OCI-LY3 (cell line): ENCODE measurements at regions not wholly inside any gene's neighbourhood (a gene's known extent, or its start where the extent isn't known, plus 50 kb on each side); places are given as distances from the start of the nearest gene placed in this dataset.

Experiments
- H2AFZ ChIP-seq: fragments of 200-600, 300-600 bp; shearing (Covaris generic); 2 replicates; pipeline ENCODE4 v1.6.0; 2014; ENCODE audit warnings: antibody characterized with exemption, low read depth, low read length
- H3K27ac ChIP-seq: fragments of 200-600, 300-600 bp; sonication (generic); 2 replicates; pipeline ENCODE4 v1.5.1; 2014; ENCODE audit warnings: mild to moderate bottlenecking, low read length, moderate library complexity, mixed read lengths
- H3K27me3 ChIP-seq: fragments of 200-600, 300-600 bp; sonication (generic); 2 replicates; pipeline ENCODE4 v1.6.1; 2014; ENCODE audit warnings: low read depth, low read length, mixed read lengths
- H3K36me3 ChIP-seq: fragments of 200-600, 300-600 bp; sonication (generic); replicated peaks from 2 replicates; pipeline ENCODE3; 2014; ENCODE audit warnings: low read depth, low read length, mixed read lengths
- H3K4me1 ChIP-seq: fragments of 300-600, 200-600 bp; sonication (generic); 2 replicates; pipeline ENCODE4 v1.6.1; 2014; ENCODE audit warnings: low read length, mixed read lengths
- H3K4me2 ChIP-seq: fragments of 200-600, 300-600 bp; sonication (generic); 2 replicates; pipeline ENCODE4 v1.6.1; 2014; ENCODE audit warnings: low read length, mixed read lengths
- H3K4me3 ChIP-seq: fragments of 300-600, 200-600 bp; sonication (generic); 2 replicates; pipeline ENCODE4 v1.5.1; 2014; ENCODE audit warnings: antibody characterized with exemption, mild to moderate bottlenecking, low read length, moderate library complexity
- H3K79me2 ChIP-seq: fragments of 300-600, 200-600 bp; shearing (Covaris generic); 2 replicates; pipeline ENCODE4 v1.6.1; 2014; ENCODE audit warnings: mild to moderate bottlenecking, low read length, mixed read lengths
- H3K9ac ChIP-seq: fragments of 300-600, 200-600 bp; shearing (Covaris generic); 2 replicates; pipeline ENCODE4 v1.6.0; 2014; ENCODE audit warnings: mild to moderate bottlenecking, low read length, moderate library complexity
- H3K9me3 ChIP-seq: fragments of 200-600, 300-600 bp; shearing (Covaris generic); 2 replicates; pipeline ENCODE4 v1.6.1; 2014; ENCODE audit warnings: low read length, mixed read lengths; ENCODE audit not compliant: insufficient read depth
- H4K20me1 ChIP-seq: fragments of 200-600, 300-600 bp; sonication (generic); 2 replicates; pipeline ENCODE4 v1.6.1; 2016; ENCODE audit warnings: low read length, mixed read lengths; ENCODE audit not compliant: insufficient read depth
- EZH2phosphoT487 ChIP-seq: fragments of 200-600 bp; shearing (Covaris generic); IDR thresholded peaks from 2 replicates; pipeline ENCODE4 v1.6.1; 2018; ENCODE audit warnings: antibody characterized with exemption, mixed run types, low read depth
- TF ChIP-seq, protein P1 (sequence below): fragments of 200-600, 300-600 bp; sonication (generic); IDR thresholded peaks from 2 replicates; pipeline ENCODE4 v1.5.1; 2014; ENCODE audit warnings: antibody characterized with exemption, low read length, low read depth

DNA sequence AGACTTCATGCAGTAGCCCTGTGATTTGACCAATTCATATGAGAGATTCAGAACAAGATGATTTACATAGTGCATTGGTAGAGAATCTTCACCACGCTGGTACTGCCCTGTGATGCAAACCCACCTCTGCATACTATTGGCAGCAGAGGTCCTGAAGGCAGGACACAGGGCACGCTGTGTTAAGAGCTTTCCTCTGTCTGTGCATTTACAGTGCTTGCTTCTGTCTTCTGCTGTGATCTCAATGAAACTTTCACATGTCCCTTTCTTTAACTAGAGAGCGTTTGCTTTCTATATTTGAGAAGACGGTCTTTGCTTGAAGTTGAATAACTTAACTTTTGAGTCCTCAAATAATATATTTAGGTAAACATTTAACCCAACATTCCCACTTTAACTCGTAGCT is 219.0 kb upstream of the SPRY2 start:
- H3K4me2 ChIP-seq = no peak overlapping the region
- no peaks in the 10 kb centered on the region for H3K9me3 ChIP-seq
- H3K4me3 ChIP-seq = no peak overlapping the region
- no peak overlapping the region for H3K9ac ChIP-seq
- H4K20me1 ChIP-seq = no peaks in the 10 kb centered on the region
- no peaks in the 10 kb centered on the region for H3K4me1 ChIP-seq
- no peaks in the 10 kb centered on the region for H3K27me3 ChIP-seq
- H2AFZ ChIP-seq = no peak overlapping the region
- no peak for TF ChIP-seq EZH2phosphoT487
- TF ChIP-seq, protein P1, sequence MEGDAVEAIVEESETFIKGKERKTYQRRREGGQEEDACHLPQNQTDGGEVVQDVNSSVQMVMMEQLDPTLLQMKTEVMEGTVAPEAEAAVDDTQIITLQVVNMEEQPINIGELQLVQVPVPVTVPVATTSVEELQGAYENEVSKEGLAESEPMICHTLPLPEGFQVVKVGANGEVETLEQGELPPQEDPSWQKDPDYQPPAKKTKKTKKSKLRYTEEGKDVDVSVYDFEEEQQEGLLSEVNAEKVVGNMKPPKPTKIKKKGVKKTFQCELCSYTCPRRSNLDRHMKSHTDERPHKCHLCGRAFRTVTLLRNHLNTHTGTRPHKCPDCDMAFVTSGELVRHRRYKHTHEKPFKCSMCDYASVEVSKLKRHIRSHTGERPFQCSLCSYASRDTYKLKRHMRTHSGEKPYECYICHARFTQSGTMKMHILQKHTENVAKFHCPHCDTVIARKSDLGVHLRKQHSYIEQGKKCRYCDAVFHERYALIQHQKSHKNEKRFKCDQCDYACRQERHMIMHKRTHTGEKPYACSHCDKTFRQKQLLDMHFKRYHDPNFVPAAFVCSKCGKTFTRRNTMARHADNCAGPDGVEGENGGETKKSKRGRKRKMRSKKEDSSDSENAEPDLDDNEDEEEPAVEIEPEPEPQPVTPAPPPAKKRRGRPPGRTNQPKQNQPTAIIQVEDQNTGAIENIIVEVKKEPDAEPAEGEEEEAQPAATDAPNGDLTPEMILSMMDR = no peak
- H3K27ac ChIP-seq = no peak overlapping the region
- no peaks in the 10 kb centered on the region for H3K79me2 ChIP-seq
- no peaks in the 10 kb centered on the region for H3K36me3 ChIP-seq

DNA sequence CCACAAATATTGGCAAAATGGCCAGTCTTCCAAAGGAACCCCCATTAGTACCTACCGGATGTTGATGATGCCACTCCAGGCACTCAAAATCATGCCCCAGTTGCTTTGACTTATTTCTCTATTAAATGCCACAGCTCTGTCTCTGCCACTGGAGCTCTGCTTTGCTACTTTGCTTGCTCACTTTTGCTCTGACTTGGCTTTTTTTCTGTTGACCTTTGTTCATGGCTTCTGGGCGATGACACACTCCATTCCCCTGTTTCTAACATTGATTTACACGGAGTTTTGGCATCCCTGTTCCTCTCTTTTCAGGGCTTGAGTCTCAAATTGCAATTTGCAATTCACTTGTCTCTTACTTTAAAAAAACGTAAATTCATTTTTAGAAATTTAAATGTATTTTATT is 217.1 kb upstream of the SPRY2 start:
- no peak overlapping the region for H3K9ac ChIP-seq
- no peaks in the 10 kb centered on the region for H4K20me1 ChIP-seq
- H3K36me3 ChIP-seq = no peaks in the 10 kb centered on the region
- H3K79me2 ChIP-seq = no peaks in the 10 kb centered on the region
- H3K4me2 ChIP-seq = no peak overlapping the region
- TF ChIP-seq EZH2phosphoT487 = no peak
- TF ChIP-seq, protein P1 = no peak
- H3K4me3 ChIP-seq = no peak overlapping the region
- H3K9me3 ChIP-seq = no peaks in the 10 kb centered on the region
- H3K27me3 ChIP-seq = no peaks in the 10 kb centered on the region
- no peaks in the 10 kb centered on the region for H3K4me1 ChIP-seq
- H3K27ac ChIP-seq = no peak overlapping the region
- H2AFZ ChIP-seq = no peak overlapping the region

DNA sequence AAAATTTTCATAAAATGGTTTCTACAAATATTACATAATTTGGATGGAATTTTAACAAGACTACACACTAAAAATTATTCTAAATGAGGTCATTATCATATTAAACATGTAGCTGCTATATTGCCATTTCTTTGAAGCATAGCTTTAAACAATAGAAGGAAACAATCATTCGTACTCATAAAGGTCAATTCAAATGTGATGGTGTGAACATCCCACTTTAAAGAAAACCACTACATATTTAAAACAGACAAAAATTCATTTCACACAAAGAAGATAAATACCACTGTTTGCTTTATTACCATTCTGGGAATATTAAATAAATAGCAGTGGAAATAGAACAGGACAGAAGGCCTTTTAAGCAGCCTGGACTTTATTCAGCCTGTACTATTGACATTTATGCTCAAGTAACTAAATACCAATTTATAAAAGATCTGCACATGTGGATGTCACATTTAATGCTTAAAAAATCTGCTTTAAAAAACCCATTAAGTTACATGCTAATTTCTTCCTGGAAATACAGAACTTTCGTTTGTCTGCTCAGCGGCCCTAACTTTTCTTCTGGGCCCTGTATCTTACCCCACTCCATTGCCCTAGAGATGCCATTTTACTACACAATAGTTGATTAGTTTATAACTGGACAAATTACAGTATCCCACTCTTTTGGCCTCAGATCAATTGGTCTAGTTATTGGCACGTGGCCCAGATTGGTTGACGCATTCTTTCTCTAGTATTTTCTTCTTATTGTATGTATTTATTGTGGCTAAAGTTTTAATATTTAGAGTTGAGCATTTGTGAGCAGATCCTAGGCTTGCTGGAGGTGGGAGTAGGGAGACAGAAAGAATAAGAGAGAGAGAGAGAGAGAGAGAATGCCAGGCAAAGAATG is 215.1 kb upstream of the SPRY2 start:
- H3K79me2 ChIP-seq = no peaks in the 10 kb centered on the region
- TF ChIP-seq, protein P1 = no peak
- no peak for TF ChIP-seq EZH2phosphoT487
- H3K27me3 ChIP-seq = no peaks in the 10 kb centered on the region
- H3K4me3 ChIP-seq = no peak overlapping the region
- H3K4me1 ChIP-seq = peaks cover 11% of the 10 kb centered on the region
- H3K36me3 ChIP-seq = no peaks in the 10 kb centered on the region
- H2AFZ ChIP-seq = no peak overlapping the region
- no peaks in the 10 kb centered on the region for H4K20me1 ChIP-seq
- H3K27ac ChIP-seq = no peak overlapping the region
- H3K4me2 ChIP-seq = no peak overlapping the region
- H3K9ac ChIP-seq = no peak overlapping the region
- no peaks in the 10 kb centered on the region for H3K9me3 ChIP-seq

DNA sequence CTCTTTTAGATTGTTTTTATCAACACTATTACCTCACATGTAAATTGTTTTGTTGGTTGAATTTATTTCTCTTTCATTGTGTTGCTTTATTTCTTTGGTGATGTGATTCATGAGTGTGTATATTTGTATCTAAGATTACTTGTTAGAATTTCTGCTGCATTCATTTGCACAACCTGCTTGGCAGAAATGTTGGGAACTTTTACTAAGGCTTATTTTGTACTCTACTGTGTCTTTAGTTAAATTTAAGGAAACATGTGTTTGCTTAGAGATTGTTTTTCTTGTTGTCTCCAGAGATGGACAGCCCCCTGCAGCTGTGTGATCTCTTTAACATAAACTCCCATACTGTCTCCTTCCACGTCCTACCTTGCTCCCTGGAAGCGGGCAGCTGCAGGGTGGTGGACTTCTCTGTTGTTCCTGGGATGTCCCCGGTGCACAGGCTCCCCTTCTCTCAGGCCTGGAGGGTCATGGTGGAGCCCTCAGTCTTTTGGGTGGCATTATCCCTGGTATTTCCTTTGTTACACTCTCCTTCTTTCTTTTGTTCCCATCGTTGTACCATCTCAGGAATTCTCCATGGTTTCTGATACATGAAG is 212.0 kb upstream of the SPRY2 start:
- Histone ChIP-seq H3K79me2 (no peaks in the 10 kb centered on the region), H4K20me1 (no peaks in the 10 kb centered on the region), H3K4me2 (no peak overlapping the region), H3K27ac (no peak overlapping the region), H2AFZ (no peak overlapping the region), H3K9me3 (no peaks in the 10 kb centered on the region), H3K9ac (no peak overlapping the region), H3K4me3 (no peak overlapping the region), H3K36me3 (no peaks in the 10 kb centered on the region), H3K4me1 (peaks cover 11% of the 10 kb centered on the region), H3K27me3 (no peaks in the 10 kb centered on the region)
- TF ChIP-seq EZH2phosphoT487 = no peak
- TF ChIP-seq, protein P1 = no peak
